ENCODE measurements at regions not wholly inside any gene's neighbourhood (a gene's known extent, or its start where the extent isn't known, plus 50 kb on each side); places are given as distances from the start of the nearest gene placed in this dataset.

- in situ Hi-C loops (cut with MboI; ENCODE audit: low pct_unique_long_range_greater_than_20kb in 2 of 9, low sequenced_read_pairs in 9 of 9, unreplicated experiment in 9 of 9): no loop called here
- Histone ChIP-seq H3K27ac (no peak overlapping the region), H3K4me1 (replicated peaks in 1 of 2) (peaks cover 6 to 10% of the 10 kb centered on the region in 2 donors), H3K4me3 (no peak overlapping the region)
- no peak for ATAC-seq (replicated peaks in 6 of 8)
These were observed 159.8 kb downstream of the KIF20B start for GRCh38 chr10:89861199-89861573.

DNA sequence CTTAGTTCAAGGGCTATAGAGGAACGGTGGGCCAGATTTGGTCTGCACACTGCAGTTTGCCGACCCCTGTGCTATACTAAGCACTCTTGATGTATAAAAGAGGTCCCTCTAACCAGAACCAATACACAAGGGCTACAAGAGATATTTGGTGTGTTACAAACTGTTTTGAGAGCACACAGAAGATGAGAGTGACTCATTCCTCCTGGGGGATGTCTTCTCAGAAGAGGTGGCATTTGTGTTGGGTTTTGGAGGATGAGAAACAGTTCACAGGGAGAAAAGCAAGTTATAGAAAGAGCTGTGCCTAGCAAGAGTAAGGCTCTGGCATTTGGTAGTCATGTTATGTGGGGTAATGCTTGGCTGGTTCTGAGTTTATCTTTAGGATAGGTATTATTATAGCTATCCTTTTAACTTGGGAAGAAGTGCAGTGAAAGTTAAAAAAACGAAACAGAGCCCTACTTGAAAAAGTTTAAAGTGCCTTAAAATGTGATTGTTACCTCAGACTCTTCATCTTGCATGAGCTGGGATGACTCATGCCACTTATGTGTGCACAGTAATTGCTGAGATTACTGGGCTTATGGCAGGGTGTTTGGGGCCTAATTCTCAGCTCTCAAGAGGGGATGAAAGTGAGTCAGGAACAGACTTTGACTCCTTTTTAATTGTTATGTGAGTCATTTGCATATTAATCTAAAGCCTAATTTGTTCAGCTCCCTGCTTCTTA is 160.4 kb downstream of the KIF20B start:
- in situ Hi-C loops (cut with MboI; ENCODE audit: low pct_unique_long_range_greater_than_20kb in 2 of 9, low sequenced_read_pairs in 9 of 9, unreplicated experiment in 9 of 9): no loop called here
- peak in 6 of 8 experiments; percentile 38 to 82 (median 51) for ATAC-seq (replicated peaks in 6 of 8)
- WGBS, 10 experiments: 40 to 100% (median 59%) methylated on average over 1 to 2 of the region's 3 CpGs; no CpG with 5 or more reads in 7 of the 10 experiments
- Histone ChIP-seq H3K4me3 (no peak overlapping the region), H3K4me1 (replicated peaks in 1 of 2) (peaks cover 6 to 10% of the 10 kb centered on the region in 2 donors), H3K27ac (no peak overlapping the region)

DNA sequence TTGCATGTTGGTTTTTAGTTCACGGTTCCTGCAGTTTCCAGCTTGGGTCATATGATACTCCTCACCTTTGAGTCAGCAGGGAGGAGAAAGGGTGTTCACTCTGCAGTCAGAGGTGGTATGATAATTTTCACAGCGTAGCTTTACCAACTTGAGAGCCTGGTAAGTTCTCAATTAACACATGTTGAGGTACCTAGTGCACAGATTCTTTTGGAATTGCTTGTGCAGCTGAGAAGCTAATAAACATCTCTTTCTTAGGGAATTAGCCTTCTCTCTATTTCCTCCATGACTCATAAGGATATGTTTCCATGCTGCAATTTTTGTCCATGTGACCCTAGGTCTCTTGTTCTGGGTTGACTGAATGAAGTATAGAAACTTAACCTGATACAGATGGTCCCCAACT is 166.6 kb downstream of the KIF20B start:
- ATAC-seq (replicated peaks in 6 of 8): peak in 2 of 8 experiments; percentile 77 to 81
- in situ Hi-C loops (cut with MboI; ENCODE audit: low pct_unique_long_range_greater_than_20kb in 2 of 9, low sequenced_read_pairs in 9 of 9, unreplicated experiment in 9 of 9): no loop called here

DNA sequence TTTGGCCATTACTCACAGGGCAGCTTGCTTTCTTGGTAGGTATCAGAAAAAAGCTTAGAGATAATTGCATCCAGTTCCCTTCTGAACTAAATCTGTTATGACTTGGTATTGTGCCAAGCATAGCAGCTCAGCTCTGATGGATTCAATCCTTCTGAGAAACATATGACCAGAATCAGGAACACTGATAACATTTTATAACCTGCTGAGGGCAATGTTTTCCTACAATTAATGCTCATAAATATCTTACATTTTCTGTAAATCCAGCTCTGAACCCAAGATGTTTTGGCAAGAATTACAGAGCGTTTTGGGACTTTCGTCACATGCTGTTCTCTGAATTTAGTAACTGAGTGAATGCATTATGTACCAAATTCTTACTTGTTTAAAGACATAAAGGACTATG is 167.8 kb downstream of the KIF20B start:
- H3K4me1 ChIP-seq (replicated peaks in 1 of 2): no peaks in the 10 kb centered on the region
- no peak overlapping the region for H3K4me3 ChIP-seq
- no peak overlapping the region for H3K27ac ChIP-seq
- peak in 1 of 8 experiments; percentile 42 for ATAC-seq (replicated peaks in 6 of 8)
- in situ Hi-C loops (cut with MboI; ENCODE audit: low pct_unique_long_range_greater_than_20kb in 2 of 9, low sequenced_read_pairs in 9 of 9, unreplicated experiment in 9 of 9): no loop called here
- 0 to 100% (median 69%) methylated on average over 1 to 2 of the region's 2 CpGs; no CpG with 5 or more reads in 2 of the 10 experiments for WGBS, 10 experiments

More for the DNA sequence above, 166.6 kb downstream of the KIF20B start:
- no peak overlapping the region for H3K4me3 ChIP-seq
- 0 to 100% (median 71%) methylated on average over 1 to 2 of the region's 2 CpGs; no CpG with 5 or more reads in 3 of the 10 experiments for WGBS, 10 experiments
- no peak overlapping the region for H3K27ac ChIP-seq
- H3K4me1 ChIP-seq (replicated peaks in 1 of 2): no peaks in the 10 kb centered on the region

DNA sequence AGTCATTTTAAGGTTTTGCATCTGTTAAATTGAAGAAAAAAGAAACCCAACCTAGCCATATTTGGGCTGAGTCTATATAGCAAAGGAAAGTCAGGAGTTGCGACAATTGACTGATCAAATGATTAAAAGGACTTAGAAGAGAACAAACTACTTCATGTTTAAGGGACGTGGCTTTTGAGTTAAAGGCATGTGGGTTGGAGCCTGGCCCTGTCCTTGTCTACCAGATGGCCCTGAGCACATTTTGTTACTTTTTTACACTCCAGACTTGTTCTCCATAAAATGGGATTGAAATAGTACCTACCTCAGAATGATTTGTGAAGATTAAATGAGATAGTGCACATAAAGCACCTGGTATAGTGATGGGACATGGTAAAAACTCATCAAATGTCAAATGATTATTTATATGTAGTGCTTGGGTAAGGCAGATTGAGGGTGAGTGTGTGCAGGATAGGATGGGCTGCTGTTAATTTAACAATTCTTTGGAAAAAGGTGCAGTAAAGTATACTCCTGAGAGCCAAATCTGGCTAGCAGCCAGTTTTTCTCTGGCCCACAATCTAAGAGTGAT is 168.3 kb downstream of the KIF20B start:
- Histone ChIP-seq H3K27ac (no peak overlapping the region), H3K4me1 (replicated peaks in 1 of 2) (no peaks in the 10 kb centered on the region), H3K4me3 (no peak overlapping the region)
- no peak for ATAC-seq (replicated peaks in 6 of 8)
- 0 to 90% (median 30%) methylated on average over 1 to 2 of the region's 2 CpGs; no CpG with 5 or more reads in 2 of the 10 experiments for WGBS, 10 experiments
- in situ Hi-C loops (cut with MboI; ENCODE audit: low pct_unique_long_range_greater_than_20kb in 2 of 9, low sequenced_read_pairs in 9 of 9, unreplicated experiment in 9 of 9): no loop called here

DNA sequence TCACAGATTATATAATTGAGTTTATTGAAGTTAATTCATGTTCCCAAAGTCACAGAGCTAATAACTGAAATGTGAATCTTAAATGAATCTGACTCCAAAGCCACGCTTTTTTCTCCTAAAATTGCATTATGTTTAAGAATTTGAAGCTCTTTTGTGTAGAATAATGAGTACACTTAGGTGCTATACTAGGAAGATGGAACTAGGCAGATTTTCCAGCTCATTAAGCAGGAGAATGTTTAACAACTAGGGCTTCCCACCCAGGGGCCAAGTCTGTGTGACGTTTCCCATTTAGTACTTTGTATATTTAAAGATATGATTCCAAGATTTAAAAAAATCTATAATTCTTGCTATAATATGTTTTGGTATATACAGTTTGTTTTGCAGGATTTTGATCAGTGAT is 169.5 kb downstream of the KIF20B start:
- in situ Hi-C loops (cut with MboI; ENCODE audit: low pct_unique_long_range_greater_than_20kb in 2 of 9, low sequenced_read_pairs in 9 of 9, unreplicated experiment in 9 of 9): no loop called here
- no peak overlapping the region for H3K27ac ChIP-seq
- H3K4me3 ChIP-seq: no peak overlapping the region
- 0 to 63% (median 17%) methylated on average over 2 of the region's 2 CpGs; no CpG with 5 or more reads in 3 of the 10 experiments for WGBS, 10 experiments
- no peak for ATAC-seq (replicated peaks in 6 of 8)
- H3K4me1 ChIP-seq (replicated peaks in 1 of 2): no peaks in the 10 kb centered on the region

- WGBS, 10 experiments: 0 to 100% (median 63%) methylated on average over 1 to 3 of the region's 3 CpGs; no CpG with 5 or more reads in 4 of the 10 experiments
- in situ Hi-C loops (cut with MboI; ENCODE audit: low pct_unique_long_range_greater_than_20kb in 2 of 9, low sequenced_read_pairs in 9 of 9, unreplicated experiment in 9 of 9): no loop called here
- Histone ChIP-seq H3K4me3 (no peak overlapping the region), H3K4me1 (replicated peaks in 1 of 2) (no peaks in the 10 kb centered on the region), H3K27ac (no peak overlapping the region)
- ATAC-seq (replicated peaks in 6 of 8): no peak
These were observed 171.7 kb downstream of the KIF20B start for GRCh38 chr10:89873055-89873454.

- Histone ChIP-seq H3K27ac (no peak overlapping the region), H3K4me3 (no peak overlapping the region), H3K4me1 (replicated peaks in 1 of 2) (no peaks in the 10 kb centered on the region)
- 0 to 100% (median 80%) methylated on average over 1 to 3 of the region's 3 CpGs for whole genome bisulfite sequencing, 10 experiments
- no peak for ATAC-seq (replicated peaks in 6 of 8)
- in situ Hi-C loops (cut with MboI; ENCODE audit: low pct_unique_long_range_greater_than_20kb in 2 of 9, low sequenced_read_pairs in 9 of 9, unreplicated experiment in 9 of 9): no loop called here
These were observed 174.2 kb downstream of the KIF20B start for GRCh38 chr10:89875557-89875956.

DNA sequence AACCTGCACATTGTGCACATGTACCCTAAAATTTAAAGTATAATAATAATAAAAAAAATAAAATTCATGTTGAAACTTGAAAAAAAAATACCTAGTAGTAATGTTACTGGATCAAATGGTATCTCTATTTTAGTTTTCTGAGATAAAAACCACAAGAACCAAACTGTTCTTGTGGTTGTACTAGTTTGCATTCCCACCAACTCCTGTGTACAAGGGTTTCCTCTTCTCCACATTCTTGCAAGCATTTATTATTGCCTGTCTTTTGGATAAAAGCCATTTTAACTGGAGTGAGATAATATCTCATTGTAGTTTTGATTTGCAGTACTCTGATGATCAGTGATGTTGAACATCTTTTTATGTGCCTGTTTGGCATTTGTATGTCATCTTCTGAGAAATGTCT is 177.7 kb downstream of the KIF20B start:
- ATAC-seq (replicated peaks in 6 of 8): no peak
- Histone ChIP-seq H3K27ac (no peak overlapping the region), H3K4me3 (no peak overlapping the region), H3K4me1 (replicated peaks in 1 of 2) (no peaks in the 10 kb centered on the region)
- in situ Hi-C loops (cut with MboI; ENCODE audit: low pct_unique_long_range_greater_than_20kb in 2 of 9, low sequenced_read_pairs in 9 of 9, unreplicated experiment in 9 of 9): no loop called here

GRCh38 chr10:89887406-89887805 is 186.0 kb downstream of the KIF20B start:
- Histone ChIP-seq H3K4me1 (replicated peaks in 1 of 2) (no peaks in the 10 kb centered on the region), H3K27ac (no peak overlapping the region), H3K4me3 (no peak overlapping the region)
- 0 to 92% (median 50%) methylated on average over 1 to 4 of the region's 4 CpGs; no CpG with 5 or more reads in 1 of the 10 experiments for WGBS, 10 experiments
- ATAC-seq (replicated peaks in 6 of 8): no peak
- in situ Hi-C loops (cut with MboI; ENCODE audit: low pct_unique_long_range_greater_than_20kb in 2 of 9, low sequenced_read_pairs in 9 of 9, unreplicated experiment in 9 of 9): no loop called here

- Histone ChIP-seq H3K4me1 (replicated peaks in 1 of 2) (no peaks in the 10 kb centered on the region), H3K4me3 (no peak overlapping the region), H3K27ac (no peak overlapping the region)
- 14 to 100% (median 59%) methylated on average over 1 to 6 of the region's 7 CpGs for WGBS, 10 experiments
- in situ Hi-C loops (cut with MboI; ENCODE audit: low pct_unique_long_range_greater_than_20kb in 2 of 9, low sequenced_read_pairs in 9 of 9, unreplicated experiment in 9 of 9): no loop called here
- peak in 2 of 8 experiments; percentile 31 to 87 for ATAC-seq (replicated peaks in 6 of 8)
These were observed 186.4 kb downstream of the KIF20B start for GRCh38 chr10:89887830-89888229.

DNA sequence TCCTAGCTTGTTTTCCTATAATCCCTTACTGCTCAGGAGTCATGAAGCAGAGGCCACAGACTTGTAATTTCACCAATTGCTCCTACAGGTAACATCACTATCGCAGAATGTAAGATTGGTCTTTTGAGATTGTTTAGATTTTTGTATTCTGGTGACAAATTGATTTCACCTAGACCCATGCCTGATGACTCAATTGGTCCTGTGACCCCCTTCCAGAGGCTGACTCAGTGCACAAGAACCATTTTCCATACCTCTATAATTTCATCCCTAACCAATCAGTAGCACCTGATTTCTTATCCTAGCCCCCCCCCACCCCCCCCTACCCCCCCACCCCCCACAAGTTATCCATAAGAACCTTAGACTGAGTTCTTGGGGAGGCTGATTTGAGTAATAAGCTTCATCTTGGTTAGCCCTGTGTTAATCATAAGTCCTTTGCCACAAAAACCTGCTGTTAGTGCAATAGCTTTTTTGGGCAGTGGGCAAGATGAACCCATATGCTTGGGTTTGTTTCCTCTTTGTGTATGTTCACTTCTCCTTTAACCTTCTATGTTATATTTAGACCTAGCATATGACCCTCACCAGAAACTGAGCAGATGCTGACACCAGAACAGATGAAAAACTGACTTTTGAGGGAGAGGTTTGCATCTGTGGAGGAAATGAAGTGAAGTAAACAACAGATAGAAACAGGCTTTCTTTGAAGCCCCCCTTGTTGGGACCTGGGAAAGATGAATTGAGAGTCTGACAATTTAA is 187.1 kb downstream of the KIF20B start:
- Histone ChIP-seq H3K4me1 (replicated peaks in 1 of 2) (no peaks in the 10 kb centered on the region), H3K4me3 (no peak overlapping the region), H3K27ac (no peak overlapping the region)
- 0 to 100% (median 100%) methylated on average over 1 of the region's 1 CpG; no CpG with 5 or more reads in 3 of the 10 experiments for WGBS, 10 experiments
- ATAC-seq (replicated peaks in 6 of 8): no peak
- in situ Hi-C loops (cut with MboI; ENCODE audit: low pct_unique_long_range_greater_than_20kb in 2 of 9, low sequenced_read_pairs in 9 of 9, unreplicated experiment in 9 of 9): no loop called here

- no peak for ATAC-seq (replicated peaks in 6 of 8)
- Histone ChIP-seq H3K4me1 (replicated peaks in 1 of 2) (no peaks in the 10 kb centered on the region), H3K27ac (no peak overlapping the region), H3K4me3 (no peak overlapping the region)
- WGBS, 10 experiments: 0 to 100% (median 86%) methylated on average over 1 to 2 of the region's 2 CpGs; no CpG with 5 or more reads in 1 of the 10 experiments
- in situ Hi-C loops (cut with MboI; ENCODE audit: low pct_unique_long_range_greater_than_20kb in 2 of 9, low sequenced_read_pairs in 9 of 9, unreplicated experiment in 9 of 9): no loop called here
These were observed 188.2 kb downstream of the KIF20B start for GRCh38 chr10:89889606-89890005.

Measured in motor neuron (in vitro differentiated cells).